8988T (cell line): ENCODE measurements at regions not wholly inside any gene's neighbourhood (a gene's known extent, or its start where the extent isn't known, plus 50 kb on each side); places are given as distances from the start of the nearest gene placed in this dataset.
A peak's percentile ranks its signal among the peaks of the same experiment; 100 is the strongest.

ENCODE experiments used
- DNase-seq: peaks from one replicate; pipeline ENCODE4 v3.0.0; 2011

DNA sequence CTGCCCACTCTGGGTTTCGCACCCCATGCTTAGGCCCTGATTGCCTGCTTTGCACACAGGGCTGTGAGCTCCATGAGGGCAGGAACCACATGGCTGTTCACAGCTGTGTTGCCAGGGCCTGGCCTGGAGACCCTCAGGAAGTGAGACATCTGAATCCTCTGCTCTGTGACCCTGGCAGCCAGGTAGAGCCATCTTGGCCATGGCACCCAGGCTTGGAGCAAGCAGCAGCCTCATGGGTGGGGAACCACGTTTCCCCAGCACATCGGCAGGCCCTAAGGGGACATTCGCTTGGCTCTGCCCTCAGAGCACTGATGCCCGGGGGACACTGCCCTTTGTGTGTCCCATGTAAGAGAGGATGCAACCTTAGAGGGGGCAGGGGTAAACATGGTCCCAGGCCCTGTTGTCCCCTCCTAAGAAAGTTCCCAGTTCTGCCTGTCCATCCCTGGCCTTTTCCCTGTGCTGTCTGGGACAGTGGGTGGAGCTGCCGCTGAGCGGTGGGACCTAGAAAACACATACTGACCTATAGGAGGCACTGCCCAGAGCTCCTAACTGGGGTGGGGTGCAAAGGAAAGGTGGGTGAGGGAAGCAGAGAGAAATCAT, 144.1 kb upstream of the IER5L start:
- DNase-seq = no peak

DNA sequence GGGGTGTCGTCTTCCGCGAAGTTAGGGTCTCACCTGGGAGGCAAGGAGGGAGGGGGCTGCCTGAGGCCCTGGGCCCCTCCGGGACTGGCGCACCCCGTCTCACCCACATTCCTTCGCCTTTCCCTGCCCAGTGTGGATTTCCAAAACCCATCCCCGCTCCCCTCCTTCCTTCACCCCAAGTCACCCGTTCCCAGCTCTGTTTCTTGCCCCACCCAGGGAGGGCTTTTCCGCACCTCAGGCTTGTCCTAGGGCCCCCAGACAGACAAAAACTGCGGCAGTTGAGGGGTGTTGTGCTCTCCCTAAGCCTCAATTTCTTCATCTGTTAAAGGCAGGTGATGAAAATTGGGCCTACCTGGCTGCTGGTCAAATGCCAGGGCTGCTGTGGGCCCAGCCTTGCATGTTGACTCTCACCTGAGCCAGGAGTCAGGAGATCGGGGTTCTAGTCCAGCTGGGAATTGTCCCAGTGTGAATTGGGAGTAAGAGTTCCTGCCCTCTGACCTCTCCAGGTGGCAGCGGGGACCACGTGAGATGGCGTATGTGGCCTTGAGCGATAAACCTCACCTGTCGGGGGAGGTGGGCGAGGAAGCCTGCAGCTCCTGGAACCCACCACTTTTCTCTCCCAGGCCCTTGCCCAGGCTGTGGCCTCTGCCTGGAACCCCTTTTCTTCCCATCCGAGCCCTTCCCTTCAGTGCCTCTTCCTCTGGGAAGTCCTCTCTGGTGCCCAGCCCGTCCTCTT, 143.4 kb upstream of the IER5L start:
- DNase-seq = no peak

DNA sequence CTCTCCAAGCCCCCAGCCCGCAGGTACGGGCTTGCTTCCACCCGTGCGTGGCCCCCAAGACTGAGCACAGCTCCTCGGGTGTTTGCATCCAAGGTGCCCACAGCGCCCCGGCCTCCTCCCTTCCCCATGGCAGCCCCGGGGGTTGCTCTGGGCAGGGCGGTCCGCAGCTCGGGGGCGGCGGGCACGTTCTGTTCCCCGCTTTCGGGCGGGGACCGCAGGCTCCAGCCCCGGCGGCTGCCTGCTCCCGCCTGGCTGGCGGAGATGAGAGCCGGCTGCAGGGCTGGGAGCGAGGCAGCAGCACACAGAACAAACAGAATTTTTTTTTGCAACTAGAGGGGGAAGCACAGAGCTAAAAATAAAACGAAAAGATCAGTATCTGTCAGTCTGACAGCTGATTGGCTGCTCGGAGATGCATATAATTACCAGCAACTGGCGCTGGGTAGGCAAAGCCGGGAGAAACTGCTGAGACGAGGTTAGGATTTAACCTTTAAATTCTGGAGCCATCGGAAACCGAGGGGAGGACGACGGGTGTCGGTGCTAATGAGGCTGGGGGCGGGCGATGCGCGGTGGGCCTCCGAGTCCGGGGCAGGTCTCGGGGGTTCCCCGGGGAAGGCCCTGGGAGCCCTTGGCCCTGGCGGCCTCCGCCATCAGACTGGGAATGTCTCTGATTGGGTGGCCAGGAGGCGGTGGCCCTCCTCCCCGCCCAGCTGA, 142.7 kb upstream of the IER5L start:
- peak; percentile 65 for DNase-seq

DNA sequence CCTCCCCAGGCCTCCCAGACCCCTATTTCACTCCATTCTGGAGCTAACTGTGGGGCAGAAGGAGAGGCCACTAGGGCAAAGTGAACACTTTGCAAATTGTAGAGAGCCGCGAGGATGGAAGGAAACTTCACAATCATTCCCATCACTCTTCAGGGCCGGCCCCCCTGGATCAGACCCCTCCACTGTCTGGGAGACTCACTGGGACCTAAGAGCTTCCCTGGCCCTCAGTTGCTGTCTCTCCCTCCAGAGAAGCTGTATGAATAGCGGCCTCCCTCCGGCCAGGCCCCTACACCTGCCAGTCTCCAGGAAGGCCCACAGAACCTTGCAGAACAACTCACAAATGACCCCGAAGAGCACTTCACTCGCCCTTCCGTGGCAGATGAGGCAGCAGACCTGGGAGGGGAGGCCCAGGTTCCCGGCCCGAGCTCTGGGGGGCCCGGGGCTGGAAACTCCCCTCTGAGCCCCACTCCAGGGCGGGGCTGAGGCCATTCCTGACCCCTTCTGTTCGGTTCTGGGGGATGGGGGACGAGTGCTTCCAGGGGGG, 141.9 kb upstream of the IER5L start:
- DNase-seq = no peak

DNA sequence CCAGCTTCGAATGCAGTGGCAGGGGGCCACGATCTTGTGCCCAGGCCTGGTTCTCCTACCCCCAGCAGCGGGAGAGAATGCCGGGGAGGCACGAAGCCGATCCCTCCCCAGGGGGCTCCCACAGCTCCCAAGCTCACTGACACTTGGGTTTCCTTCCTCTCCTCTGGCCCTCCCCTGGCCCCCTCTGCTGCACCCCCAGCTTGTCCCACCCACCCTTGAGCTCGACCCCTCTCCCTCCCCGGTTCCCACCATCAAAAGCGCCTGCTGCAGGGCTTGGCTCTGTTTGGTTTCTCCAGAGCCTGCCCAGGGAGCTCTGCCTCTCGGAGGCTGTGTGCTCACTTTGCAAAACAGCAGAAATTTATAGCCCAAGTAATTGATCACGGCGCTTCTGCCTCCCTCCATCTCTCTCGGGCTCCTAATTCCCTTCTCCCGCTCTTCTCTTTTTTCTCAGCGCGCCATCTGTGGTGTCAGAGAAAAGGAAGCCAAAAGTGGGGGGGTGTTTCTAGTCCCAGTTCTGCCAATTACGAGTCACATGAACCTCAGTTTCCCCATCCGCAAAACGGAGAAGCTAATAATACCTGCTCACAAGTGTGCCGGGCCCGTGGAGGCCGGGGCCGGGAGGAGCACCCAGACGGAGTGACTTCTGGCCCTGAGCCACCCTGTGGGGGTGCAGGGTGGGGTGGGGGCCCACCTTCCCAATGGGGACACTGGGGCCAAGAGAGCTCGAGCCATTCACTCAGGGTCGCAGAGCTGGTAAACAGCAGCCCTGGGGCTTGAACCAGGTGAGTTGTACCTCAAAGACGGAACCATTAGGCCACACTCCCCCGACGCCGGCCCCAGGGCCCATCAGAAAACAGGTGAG, 141.2 kb upstream of the IER5L start:
- DNase-seq = no peak

DNA sequence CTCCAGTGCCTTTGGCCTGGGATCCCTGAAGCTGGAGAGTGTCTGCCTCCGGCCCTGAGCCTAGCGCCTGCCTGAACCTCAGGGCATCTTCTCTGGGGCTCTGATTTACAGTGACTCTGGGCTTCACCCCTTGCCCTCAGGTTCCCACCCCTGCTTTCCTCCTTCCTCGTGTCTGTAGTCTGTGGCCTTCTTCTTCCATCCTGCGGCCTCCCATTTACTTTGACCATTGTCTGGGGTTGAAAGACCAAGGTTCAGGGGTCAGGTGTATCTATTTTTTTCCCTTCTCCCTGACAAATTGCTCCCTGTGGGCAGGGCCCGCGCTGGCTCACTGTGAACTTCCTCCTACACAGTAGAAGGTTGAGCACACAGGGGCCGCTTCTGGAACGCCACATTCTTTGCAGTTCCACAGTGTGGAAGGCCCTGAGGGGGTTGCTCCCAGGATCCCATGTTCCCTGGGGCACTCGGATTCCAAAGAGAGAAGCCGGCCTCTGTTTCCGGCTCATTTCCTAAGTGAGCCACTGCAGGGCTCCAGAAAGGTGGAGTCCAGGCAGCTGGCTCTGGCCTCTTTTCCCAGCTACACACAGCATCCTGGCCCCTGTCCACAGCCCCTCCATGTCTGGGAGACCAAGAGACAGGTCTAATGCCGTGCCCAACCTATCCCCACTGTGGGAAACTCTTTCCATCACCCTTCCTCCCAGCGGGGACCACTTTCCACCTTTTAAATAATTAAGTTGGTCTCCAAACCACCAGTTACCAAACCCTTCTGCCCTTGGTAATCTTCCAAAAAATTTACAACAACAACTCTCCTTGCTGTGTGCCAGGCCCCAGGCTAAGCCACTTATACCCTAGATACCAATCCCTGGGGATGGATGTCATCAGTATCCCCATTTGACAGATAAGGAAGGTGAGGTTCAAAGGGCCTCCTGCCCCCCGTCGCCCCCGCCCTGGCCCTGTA, 140.3 kb upstream of the IER5L start:
- DNase-seq = no peak

DNA sequence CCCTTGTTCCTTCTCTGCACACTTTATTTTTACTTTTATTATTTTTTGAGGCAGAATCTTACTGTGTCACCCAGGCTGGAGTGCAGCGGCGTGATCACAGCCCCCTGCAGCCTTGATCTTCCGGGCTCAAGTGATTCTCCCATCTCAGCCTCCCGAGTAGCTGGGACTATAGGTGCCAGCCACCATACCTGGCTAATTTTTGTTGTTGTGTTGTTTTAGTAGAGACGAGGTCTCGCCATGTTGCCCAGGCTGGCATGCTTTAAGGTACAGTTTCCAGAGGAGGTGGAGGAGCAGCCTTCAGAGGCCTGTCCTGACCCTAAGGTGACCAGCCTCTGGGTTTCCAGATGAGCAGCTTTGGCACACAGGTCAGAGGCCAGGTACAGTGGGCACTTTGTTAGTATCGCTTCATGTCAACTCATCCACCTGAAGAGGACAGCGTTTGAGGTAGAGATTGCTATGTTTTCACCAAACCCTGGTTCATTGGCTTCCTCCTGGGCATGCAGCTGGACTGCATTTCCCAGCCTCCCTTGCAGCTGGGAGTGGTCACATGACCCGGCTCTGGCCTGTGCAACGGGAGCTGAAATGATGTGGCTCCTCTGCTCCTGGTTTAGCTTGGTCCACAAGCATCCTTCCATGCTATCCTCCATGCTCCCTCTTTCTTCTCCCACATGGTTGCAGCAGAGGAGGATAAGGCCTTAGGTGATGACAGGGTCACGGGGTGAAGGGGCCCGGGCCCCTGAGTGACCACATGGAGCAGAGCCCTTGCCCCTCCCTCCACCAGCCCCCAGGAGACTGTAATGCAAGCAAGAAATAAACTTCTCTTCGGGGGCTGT, 139.3 kb upstream of the IER5L start:
- DNase-seq = no peak

DNA sequence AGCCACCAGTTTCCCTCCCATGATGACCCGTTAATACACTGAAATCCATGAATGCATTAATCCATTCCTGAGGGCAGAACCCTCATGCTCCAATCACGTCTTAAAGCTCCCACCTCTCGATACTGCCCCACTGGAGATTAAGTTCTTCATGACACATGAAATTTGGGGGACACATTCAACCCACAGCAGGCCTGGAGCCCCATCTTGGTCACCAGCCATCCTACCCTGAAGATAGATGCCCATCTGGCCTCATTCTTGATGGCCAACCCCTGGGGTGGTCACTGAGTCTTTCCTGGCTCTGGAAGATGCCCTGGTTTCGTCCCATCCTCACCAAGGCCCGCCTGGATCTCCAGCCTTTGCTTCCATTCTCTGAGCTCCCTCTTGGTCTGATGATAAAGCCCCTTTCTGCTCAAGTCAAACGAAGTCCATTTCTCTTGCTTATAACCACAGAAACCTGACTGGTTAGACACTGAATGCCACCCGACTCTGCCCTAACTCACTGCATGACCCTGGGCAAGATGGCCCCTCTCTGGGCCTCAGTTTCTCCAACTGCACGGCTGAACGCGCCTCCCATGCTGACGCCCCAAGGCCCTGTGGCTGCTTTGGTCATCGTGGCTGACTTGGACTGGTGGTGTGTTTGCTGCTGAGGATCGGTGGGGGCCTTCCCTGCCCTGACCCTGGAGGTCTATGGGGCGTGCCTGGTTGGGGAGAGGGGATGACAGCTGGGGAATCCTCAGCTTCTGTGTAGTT, 138.4 kb upstream of the IER5L start:
- no peak for DNase-seq

DNA sequence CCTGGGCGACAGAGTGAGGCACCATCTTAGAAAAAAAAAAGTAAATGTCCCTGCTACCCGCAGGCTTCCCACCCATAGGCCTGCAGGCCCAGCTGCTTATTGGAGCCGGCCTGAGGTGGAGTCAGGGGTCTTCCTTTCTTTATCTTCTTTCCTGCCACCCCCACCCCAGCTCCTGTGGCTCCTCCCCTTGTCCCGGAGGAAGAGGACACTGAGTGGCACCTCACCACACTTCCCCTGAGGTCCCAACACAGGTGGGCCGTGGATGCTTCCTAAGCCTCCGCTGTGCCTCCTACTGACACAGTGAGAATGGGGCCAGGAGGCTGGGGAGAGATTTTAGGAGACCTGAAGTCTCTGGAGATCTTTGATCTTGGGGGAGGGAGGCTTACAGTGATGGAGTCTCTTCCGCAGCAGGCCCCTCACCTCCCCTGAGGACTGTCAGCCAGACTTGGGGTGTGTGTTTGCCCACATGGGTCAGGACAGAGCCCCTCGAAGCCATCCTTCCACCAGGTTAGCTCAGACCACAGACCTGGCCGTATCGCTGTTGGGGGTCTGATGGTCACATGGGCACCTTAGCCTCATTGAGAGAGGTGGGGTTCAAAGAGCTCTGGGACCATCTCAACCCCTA, 135.4 kb upstream of the IER5L start:
- no peak for DNase-seq

DNA sequence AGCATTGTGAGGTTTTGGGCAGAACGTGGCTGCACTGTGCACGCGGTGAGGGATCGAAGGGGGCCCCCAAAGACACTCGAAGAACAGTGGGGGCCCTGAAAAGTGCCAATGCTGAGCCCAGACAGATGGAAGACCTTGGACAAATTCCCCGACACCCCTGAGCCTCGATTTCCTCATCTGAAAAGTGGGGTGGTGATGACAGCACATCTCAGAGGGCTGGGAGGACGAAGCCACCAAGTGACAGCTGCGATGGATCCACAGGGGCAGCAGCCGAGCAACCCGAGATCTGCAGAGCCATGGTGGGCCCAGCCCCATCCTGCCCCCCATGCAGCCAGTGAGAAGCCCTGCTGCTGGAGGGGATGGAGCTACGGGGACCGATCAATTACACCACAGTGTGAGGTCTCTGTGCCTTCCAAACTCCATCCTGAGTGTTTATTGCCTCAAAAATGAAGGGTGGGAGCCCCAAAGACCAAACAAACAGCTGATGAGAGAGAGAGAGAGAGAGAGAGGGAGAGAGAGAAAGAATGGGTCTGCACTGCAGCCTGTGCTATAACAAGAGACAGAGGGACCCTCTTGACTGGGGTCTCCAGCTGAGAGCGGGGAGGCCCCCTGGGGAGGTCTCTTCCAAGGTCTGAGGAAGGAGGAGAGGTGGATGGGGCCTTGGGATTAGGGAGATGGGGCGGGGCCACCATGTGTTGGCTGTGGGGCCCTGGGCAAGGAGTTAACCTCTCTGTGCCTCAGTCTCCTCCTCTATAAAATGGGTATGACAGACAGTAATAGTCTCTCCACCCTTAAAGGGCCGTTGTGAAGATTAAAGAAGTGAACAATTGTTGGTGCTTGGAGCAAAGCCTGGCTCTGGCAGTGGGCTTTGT, 134.4 kb upstream of the IER5L start:
- no peak for DNase-seq

DNA sequence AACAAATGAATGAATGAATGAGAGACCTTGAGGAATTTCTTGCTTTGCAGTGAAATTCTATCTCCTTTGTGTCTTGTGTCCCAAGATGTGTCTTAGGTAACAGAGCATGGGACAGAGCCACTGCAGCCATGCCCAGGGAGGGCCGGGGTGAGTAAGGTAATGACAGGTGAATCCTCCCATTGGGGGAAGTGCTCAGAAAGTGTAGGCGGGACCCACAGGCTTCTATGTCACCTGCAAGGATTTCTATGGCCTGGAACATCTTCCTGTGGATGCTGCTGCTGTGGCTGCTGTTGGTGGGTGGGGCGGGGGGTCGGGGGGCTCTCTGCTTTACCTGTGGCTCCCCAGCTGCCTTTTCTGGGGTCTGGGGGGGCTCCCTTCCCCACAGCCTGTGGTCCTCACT, 133.6 kb upstream of the IER5L start:
- no peak for DNase-seq

DNA sequence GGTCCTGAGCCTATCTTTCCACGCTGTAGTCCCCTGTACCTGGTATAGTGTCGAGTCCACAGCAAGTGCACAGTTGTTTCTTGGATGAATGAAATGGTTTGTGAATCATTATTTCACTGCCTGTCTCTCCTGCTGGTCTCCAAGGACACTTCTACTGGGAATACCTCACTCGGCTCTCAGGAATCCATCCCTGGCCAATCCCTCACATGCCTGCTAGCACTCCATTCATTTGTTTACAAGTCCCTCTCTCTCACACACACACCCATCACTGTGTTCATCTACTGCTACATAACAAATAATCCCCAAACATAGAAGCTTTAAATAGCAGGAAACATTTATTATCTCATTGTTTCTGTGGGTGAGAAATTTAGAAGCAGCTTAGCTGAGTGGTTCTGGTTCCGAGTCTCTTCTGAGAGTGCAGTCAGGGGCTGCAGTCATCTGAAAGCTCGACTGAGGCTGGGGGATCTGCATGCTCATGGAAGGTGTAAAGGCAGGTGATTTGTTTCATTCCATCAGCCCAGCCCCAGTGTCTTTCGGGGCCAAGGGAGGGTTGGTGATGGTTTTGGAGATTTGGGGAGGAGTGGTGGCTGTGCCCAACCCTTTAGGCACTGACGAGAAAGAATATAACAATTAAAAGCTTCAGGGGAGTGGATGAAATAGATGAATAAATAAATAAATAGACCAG, 132.7 kb upstream of the IER5L start:
- no peak for DNase-seq

DNA sequence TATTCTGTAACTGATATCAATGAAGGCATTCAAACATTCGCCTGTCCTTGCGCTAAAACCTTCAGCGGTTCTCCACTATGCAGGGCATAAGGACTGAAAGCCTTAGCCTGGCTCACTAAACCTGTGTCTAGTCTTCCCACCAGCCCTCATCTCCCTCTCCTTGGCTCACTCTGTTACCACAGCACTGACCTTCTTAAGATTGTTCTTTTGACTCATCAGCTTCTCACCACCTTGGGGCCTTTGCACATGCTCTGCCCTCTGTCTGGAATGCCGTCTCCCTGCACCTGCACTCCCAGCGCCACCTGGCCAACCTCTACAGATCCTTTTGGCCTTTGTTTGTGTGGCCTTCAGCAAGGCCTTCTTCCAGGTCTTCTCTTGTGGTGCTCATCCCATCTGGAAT, 131.8 kb upstream of the IER5L start:
- DNase-seq = no peak

DNA sequence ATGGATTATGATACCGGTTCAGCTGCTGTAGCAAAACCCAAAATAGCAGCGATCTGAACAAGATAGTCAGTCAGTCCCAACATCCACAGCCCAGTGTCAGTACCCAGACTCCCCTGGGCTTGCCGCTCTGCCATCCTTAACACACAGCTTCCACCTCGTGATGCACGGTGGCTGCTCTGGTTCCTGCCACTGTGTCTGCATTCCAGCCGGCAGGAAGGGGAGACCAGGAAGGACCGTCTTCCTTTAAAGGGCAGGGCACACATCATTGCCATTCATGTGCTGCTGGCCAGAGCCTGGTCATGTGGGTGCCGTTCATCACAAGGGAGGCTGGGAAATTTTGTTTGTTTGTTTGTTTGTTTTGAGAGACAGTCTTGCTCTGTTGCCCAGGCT, 131.0 kb upstream of the IER5L start:
- DNase-seq = no peak

DNA sequence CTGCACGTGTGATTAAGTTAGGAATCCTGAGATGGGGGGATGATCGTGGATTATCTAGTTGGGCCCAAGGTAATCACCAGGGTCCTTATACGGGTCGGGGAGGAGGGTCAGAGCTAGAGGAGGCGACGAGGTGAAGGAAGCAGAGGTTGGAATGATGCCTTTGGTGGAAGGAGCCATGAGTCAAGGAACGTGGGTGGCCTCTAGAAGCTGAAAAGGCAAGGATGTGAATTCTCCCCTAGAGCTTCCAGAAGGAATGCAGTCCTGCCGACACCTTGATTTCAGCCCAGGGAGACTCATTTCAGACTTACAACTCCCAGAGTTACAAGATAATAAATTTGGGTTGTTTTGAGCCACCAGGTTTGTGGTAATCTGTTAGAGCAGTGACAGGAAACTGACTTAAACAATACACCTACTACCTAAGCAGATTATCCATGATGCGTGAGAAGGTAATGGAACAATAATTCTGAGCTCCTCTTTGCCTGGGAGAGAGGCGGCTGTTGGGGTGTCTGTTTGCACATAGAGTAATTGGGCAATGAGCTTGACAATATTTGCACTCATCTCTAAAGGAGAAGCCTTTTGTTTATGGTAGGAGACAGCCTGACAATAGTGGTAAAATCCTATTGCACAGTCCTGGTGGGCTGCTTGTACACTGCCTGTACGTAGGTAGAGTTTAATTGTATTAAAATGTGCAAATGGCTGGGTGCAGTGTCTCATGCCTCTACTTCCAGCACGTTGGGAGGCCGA, 129.3 kb upstream of the IER5L start:
- no peak for DNase-seq

DNA sequence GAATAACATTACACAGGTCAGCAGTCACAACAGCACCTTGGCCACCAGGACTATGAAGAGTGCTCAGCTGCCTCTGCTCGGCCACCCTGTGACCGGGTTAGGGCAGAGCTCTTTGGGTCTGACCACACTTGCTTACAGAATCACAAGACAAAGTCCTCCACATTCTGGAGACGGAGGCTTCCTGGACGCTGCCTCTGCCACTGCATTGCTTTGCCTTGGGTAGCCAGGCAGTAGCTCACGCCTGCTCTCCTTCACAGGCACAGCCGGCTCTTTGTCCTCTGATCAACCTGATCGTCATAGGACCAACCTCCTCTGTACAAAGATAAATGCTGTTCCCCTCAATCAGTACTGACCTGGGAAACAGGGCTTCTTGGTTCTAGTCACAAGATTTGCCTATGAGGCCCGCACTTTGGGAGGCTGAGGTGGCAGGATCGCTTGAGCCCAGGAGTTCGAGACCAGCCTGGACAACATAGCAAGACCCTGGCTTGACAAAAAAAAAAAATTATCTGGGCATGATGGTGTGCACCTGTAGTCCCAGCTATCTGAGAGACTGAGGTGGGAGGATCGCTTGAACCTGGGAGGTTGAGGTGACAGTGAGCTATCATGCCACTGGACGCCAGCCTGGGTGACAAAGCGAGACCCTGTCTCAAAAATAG, 128.4 kb upstream of the IER5L start:
- DNase-seq = no peak

DNA sequence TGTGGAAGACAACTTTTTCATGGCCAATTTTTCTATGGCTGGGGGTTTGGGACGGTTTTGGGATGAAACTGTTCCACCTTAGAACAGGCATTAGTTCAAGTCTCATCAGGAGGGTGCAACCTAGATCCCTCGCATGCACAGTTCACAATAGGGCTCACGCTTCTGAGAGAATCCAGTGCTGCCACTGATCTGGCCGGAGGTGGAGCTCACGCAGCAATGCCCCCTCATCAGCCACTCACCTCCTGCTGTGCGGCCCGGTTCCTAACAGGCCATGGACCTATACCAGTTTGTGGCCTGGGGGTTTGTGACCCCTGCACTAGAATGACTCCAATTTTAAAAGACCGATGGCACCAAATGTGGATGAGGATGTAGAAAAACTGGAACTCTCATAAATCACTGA, 127.2 kb upstream of the IER5L start:
- DNase-seq = no peak
